Neural progenitor cell (in vitro differentiated cells): ENCODE measurements at regions not wholly inside any gene's neighbourhood (a gene's known extent, or its start where the extent isn't known, plus 50 kb on each side); places are given as distances from the start of the nearest gene placed in this dataset.

ENCODE experiments used
- CTCF ChIP-seq: fragments of 200-600 bp; sonication (generic); IDR thresholded peaks from 2 replicates; pipeline ENCODE4 v1.5.1; 2017; ENCODE audit warnings: antibody characterized with exemption, mild to moderate bottlenecking
- EZH2 ChIP-seq: fragments of 200-600 bp; sonication (generic); IDR thresholded peaks from 2 replicates; pipeline ENCODE4 v1.6.1; 2017; ENCODE audit warnings: antibody characterized with exemption, mild to moderate bottlenecking, moderate library complexity
- EZH2phosphoT487 ChIP-seq: fragments of 200-600 bp; sonication (generic); IDR thresholded peaks from 2 replicates; pipeline ENCODE4 v1.6.1; 2017; ENCODE audit warnings: antibody characterized with exemption

GRCh38 chr10:108962172-108962571 is 961.1 kb downstream of the XPNPEP1 start:
- TF ChIP-seq CTCF (no peak), EZH2phosphoT487 (no peak), EZH2 (no peak)
